ENCODE measurements at regions not wholly inside any gene's neighbourhood (a gene's known extent, or its start where the extent isn't known, plus 50 kb on each side); places are given as distances from the start of the nearest gene placed in this dataset.

DNA sequence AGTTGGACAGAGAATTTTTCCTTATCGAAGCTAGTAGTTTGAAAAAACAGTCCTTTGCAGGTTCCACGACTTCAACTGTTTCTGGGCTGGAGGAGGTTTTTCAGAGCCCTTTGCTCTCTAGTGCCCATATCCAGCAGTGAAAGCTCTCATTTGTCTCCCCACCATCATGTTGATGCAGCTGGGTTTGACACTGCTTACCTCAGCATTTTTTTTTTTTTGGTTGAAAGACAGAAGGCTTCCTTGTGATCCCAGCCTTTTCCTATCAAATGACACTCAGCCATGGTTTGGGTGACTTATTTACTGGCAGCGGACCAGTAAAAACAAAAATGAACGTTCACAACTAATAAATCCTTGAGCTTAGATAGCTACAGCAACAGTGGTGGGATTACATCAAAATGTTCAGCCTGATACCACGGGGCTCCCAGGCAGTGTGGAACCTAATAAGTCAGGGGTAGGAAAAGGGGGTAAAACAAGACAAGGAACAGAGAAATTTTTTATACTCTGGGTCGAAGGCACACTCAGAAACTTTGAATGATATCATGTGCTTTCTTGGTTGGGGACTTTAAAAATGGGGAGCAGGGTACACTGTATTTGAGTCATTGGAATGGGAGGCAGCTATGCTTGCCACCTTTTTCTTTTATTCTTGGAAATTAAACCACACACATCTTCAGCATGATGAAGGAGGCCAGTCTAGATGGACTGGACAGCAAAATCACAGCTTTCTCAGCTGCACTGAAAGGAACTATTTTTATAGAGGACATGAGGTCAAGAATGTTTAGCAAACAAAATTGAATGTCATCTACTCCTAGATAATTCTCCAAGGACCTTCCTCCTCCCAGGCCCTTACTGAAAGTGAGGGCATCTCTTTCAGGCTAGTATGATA lies 308.9 kb upstream of the MPDZ start:
- DNase-seq: peak; percentile 58

DNA sequence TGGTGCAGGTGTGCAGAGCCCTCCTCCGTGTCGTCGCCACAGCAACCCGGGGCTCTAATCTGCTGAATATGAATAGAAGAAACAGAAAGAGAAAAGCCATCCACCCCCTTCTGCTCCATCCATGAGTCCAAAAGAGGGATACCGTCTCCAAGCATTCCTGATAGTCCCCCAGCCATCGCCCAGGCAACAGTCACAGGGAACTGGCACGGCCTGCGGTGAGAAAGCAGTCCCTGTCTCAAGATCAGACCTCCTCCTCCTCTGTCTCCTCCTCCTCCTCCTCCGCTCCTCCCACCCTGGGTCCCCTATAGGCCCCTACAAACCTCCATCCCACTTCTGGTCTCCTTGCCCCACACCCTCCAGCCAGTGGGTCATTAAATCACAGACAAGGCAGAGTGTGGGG lies 308.1 kb upstream of the MPDZ start:
- DNase-seq: no peak

DNA sequence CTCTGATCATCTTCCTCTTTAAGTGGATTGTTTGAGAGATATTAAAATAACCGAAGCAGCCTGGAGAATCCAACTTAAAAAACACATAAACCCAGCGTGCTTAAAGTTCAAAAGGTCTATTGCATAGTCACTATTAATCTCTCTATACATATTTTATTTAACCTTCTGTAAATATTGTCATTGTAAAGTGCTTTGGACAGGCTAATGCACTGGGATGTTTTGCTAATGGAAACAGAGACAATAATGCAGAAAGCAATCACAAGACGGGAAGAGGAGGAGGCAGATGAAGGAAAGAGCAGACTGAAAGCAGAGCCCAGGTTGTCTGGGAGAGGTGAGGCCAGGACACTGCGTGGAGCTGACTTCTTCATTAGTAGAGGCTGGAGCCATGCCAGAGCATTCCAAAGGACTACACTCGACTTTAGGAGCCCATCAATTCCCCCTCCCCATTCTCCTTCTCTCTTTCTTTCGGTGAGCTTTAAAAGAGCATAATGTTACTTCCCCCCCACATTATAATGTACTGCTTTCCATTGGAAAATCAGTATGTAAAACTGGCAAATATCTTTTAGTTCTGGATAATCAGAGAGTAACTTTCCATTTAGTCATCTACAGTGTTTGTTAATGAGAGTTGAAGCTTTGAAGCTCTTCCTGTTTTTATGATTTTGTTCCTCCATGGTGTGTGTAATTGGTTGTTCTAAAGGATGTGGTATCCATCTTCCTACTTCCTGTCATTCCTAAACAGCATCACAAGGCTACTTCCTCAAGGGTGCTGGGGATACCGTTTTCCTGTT lies 307.3 kb upstream of the MPDZ start:
- DNase-seq: no peak

DNA sequence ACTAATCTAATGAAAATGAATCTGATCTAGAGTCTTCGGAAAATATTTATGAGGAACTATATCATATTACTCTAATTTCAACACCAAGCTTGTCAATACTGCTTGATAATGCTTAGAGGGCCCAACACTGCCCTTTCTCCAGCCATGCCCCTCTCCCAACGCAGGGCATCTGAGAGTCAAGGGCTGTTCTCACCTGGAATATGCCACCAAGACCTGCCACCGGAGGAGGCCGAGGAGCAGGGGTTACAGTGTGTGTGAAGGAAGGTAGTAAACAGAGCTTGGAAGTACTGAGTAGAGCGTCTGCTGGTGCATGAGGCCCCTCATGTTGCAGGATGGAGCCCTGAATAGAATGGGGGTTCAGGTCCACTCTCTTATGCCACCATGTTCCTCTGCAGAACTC lies 301.3 kb upstream of the MPDZ start:
- DNase-seq: no peak

DNA sequence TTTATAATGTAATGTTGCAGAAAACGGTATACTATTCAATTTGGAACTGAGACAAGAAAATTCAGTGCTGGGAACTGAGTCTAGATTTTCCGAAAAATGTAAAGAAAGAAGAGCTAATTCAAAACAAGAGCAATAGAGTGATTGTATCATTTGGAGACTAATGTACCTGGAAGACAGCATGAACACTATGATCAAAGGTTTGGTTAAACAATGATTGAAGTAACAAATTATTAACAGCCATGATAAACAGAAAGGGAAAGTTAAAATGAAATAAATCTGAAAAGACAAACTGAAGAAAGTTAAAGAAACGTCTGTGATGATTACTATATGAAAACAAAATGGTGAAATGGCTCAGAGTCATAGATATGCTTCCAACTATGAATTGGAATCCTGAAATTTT lies 300.6 kb upstream of the MPDZ start:
- DNase-seq: no peak

DNA sequence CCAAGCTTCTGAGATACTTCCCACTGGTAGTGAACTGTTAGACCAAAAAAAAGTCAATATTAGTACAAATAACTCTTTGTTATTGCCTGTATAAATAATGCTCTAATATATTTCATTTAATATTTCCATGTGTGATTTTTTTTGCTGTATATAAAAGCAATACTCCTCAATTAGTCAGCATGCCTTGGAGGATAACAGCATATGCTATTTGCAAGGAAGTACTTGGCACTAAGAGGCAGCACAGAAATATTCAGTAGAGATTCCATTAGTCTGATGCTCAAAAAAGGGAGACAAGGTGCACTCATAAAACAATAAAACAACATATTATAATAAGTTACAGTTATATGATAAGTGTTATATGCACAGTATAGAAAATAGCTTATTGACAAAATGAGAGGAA lies 296.6 kb upstream of the MPDZ start:
- DNase-seq: no peak

DNA sequence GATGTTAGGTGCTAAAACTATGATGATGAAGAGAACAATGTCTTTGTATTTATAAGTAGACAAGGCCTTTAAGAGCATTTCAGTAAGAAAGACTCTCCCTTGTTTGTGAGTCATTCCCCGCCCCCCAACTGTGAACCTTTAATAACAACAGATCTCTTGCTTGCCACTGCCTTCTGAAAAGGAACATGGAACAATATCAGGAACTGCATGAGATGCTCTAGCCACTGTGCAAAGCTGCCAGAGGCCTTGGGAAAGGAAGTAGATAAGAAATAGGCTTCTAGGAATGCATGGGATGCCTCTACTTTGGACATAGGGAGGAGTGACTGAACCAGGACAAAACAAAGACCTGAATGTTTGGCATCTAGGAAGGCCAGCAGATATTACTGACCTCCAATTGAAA lies 296.1 kb upstream of the MPDZ start:
- no peak for DNase-seq

DNA sequence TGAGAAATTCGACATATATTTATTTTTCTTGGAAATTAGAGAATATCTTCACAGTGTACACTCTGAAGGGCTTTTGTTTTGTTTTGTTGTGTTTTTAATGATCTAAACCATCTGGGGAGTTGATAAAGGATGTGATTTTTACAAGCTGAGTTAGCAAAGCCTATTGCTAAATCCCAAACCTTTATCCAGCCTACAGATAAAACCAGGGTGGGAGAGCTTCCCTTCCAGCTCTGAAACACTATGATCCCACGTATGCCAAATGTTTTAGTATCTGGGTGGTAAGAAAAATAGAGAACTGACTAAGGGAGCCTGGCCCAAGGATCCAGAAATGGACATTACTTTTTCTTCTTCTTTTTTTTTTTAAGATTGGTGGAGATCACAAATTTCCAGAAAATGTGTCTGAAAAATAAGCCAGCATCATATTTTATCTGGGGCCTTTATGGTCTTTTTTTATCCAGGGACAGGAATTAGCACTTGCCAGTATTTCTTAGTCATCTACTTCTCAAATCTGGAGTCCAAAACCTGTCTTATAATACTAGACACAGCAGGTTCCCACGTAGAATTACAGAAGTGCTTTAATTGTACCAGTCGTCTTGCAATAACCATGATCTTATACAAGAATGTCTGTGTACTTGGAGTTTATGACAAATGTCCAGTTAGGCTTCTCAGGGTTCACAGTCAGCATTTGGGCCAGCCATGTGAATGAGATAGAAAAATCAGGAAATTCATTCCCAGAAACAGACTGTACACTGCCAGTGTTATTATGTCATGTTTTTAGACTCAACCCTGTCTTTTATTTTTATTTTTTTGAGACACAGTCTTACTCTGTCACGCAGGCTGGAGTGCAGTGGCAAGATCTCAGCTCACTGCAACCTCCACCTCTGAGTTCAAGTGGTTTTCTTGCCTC lies 290.8 kb upstream of the MPDZ start:
- DNase-seq: peak; percentile 2

DNA sequence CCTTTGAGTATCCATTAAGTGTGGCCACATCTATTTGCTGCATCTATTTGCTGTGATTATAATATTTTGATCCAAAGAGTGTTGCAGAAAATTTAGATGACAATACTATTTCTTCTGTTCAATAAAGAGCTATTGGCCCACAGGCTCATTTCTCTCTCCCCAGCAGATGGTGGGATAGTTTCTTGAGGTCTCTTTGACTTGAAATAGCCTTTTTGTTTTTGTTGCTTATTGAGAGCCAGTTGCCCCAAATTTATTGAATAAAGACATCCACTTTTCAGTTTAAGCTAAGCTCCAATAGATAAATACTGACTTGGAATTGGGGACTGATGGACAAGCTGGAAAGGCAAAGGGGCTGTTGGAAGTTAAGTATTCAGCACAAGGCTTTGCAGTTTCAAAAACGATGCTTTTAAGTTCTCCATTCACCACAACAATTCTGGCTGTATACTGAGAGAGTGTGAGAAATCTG lies 290.1 kb upstream of the MPDZ start:
- DNase-seq: peak; percentile 34

DNA sequence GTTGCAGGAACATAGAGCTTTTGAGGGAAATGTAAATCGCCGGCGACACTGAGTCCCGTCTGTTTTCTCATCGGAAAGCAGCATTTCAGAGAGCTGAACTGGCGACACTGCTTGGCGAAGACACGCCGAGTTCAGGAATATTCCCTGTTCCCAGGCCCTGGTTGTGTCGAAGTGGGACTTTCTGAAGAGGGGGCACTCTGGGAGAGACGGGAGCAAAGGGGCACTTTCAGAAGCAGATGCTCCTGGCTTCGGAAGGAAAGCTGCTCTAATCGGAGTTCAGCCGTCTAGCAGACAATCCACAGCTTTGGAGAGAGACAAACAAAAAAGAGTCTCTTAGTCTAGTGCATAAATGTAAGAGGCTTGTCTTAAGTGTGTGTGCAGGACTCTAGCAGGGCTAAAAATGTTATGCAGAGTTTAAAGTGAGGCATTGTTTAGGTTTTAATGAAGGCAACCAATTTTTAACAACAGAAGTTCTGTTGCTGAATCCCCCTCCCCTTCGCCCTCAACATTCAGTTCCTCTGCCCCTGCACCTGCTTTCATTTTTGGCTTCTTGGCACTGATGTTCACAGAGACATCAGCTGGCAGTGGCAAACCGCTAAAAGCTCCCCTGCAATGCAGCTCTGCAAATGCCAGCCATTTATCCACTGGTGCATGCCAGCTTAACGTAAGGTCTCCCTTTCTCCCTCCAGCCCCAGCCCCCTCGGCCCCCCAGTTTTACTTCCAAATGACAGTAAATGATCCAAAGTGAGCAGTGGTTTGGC lies 289.5 kb upstream of the MPDZ start:
- DNase-seq: peak; percentile 72

DNA sequence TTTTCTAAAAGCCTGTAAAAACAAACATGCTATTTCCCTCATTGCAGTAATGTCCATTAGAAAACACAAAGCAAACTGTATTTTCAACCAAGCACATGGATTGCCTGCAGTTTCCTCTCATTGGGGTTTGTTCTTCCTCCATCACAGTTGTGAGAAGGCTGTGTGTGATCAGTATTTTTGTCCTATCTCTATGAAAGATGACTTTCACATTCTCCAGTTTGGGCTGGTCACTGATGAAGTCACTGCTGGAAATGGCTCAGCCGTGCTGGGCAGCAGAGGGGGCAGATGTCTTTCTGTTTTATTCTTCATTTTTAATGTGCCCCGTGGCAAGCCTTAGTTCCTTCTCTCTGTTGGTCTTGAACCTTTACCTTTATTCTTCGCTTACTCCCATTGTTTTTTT lies 288.9 kb upstream of the MPDZ start:
- DNase-seq: no peak

DNA sequence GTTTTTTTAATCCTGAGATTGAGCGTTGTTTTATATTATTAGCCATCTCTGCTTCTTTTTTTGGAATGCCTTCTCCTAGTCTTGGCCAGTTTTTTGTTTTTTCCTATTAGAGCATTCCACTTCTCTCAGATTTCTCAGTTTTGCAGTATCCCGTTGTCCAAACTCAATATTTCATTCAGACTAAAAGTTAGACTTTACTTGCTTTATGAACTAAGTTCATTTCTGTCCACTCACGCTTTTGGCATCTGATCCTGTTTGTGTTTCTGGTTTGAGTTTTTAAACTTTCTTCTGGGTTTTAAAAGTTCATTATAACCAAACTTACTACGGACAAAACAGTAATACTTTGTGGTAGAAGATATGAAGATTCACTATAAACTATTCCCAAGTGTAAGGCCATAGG lies 288.3 kb upstream of the MPDZ start:
- peak; percentile 8 for DNase-seq

DNA sequence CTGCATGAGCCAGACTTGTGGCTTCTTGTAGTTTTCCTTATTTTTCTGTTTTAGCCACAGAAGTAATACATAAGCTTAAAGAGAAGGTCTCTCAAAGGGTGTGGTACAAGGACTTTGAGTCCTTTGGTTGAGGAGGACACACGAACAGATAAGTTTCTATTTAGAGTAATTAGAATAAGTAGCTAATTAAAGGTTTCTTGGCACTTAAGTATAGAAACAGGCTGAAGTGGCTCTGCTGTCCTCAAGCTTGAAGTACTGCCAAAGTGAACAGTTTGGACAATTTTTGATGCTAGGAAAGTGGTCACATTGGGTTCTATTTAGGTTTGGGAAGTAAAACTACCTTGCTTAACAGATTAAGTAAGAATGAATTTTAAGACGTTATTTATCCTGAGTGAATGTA lies 278.3 kb upstream of the MPDZ start:
- no peak for DNase-seq

DNA sequence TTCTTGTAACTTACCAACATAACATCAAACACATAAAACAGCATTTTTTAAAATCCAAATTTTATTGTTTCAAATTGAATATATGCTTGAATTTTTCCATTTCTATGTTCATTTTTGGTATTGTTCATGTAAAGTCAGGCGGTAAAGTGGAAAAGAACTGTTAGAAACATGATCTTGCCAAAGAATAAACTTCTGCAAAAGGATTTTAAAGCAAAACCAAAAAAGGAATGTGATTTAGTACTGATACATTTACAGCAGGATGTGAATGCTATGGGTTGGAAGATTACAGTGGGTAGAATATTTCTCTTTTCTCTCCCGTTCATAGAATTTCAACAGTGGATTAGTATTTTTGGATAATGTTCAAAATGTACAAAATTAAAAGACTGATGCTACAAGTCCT lies 277.2 kb upstream of the MPDZ start:
- no peak for DNase-seq

DNA sequence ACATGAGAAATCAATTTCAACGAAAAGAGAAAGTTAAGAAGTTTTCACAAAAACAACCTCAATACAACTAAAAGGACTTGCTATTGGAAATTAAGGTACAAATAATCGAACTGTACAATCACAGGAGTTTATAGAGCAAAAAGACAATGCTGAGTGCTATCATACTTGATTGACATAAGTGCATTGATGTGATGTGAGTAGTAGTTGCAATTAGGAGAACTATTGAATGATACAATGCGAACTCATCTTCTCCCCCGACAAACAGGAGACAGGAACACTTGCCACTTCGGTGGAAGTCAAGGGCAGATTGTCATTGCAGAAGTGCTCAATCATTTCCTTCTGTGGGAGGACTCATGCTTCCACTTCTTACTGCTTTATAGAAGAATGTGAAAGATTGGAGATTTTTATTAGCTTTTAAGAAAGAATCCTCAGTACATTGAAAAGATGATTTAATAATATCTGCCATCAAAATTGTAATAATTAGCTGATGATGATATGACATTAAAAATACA lies 276.6 kb upstream of the MPDZ start:
- DNase-seq: peak; percentile 11

DNA sequence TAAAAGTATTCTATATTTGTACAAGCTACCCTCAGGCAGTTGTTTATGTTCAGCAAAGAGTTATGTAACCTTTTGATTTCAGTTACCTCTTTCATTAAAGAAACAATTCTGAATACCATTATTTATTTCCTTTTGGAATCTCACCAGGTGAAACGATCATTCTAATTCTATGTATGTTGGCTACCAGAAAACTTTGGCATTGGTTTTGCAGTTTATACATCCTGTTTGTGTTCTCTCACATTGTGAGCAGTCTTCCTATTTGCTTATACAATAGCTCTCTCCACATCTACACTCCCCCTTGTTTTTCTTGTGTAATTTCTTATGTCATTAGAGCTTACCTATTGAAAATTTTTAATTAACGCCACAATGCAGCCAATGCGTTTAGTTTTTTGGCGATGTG lies 276.0 kb upstream of the MPDZ start:
- no peak for DNase-seq

DNA sequence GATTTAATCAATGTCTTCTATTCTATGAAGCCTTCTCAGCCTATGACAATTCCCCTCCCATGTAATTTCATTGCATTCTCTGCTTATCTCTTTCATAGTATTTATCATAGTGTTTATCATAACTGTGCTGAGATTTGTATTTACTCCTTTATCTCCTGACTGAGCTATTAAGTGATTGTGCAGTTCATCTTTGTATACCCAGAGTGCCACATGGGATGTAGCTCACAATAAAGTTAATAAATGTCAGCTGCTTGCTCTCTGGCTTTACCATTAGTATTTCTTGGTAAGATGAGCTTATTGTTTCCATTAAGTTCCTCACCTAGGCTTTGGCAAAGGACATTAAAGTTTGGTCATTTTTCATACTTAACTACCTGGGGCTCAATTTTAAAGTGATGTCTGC lies 275.1 kb upstream of the MPDZ start:
- DNase-seq: no peak

DNA sequence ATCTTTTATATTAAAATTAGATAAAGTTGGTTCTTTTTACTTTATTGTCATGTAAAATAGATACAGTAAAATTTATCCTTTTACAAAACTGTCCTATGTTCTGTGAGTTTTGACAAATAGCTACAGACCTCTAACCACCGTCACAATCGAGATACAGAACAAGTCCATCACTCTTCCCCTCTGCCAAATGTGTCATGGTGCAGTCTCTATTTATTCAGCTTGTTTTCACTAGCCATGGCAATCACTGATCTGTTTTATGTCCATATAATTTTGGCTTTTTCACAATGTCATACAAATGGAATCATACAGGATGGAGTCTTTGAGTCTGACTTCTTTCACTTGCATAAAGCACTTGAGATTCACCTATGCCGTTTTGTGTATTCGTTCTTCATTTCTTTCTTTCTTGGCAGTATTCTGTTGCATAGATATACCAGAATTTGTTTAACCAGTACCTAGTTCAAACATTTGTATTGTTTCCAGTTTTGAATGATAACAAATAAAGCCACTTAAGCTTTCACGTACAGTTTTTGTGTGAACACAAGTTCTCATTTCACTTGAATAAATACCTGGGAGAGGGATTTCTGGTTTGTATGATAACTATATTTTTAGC lies 273.2 kb upstream of the MPDZ start:
- no peak for DNase-seq

DNA sequence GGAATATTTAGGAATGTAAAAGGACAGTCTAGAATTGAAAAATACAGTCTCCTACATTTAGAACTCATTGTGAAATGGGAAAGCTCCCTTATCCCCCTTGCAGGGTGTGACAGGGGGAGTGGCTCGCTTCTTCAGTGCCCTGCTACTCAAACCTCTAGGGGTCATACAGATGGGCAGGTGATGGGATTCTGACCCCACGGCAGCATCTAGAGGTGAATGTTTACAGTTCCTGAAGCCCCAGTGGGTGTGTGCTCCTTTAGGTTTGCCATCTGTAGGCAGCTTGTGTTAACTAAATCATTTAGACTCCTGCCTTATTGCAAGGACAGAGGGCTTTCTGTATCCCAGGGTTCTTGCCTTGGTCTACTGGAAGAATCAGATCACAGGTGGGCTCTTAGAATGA lies 271.0 kb upstream of the MPDZ start:
- no peak for DNase-seq

DNA sequence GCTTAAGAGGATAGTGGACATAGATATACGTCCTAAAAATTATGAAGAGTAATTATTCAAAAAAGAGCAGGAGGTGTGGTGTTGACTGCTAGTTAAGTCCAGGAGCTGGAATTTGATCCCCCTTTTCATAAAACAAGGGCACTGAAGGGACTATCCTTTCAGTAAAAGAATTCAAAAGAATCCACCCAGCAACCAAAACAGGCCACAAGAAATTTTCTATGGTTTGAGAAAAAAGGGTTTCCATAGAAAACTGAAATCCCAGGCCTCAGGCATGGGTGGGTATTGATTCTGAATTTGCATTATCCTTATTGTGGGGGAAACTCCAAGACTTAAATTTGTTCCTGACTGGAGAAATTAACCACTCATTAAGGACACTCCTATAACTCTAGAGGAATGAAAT lies 269.0 kb upstream of the MPDZ start:
- no peak for DNase-seq

DNA sequence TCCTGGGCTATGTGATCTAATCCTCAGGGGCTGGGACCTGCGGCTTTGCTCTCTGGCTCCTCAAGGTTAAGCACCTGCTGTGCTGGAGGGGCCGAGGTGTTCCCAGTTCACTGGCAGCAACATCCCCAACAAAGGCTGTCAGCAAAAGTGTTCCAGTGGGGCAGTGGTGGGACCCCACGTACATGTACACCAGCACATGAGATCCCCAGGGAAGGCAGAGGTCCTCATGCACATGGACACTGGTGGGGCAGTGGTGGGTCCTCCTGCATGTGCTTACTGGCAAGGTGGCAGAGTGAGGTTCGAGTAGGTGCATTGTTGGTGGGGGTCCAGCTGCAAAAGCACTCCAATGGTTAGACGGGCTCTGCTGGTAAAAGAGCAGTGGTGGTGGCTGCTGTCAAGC lies 255.6 kb upstream of the MPDZ start:
- no peak for DNase-seq

DNA sequence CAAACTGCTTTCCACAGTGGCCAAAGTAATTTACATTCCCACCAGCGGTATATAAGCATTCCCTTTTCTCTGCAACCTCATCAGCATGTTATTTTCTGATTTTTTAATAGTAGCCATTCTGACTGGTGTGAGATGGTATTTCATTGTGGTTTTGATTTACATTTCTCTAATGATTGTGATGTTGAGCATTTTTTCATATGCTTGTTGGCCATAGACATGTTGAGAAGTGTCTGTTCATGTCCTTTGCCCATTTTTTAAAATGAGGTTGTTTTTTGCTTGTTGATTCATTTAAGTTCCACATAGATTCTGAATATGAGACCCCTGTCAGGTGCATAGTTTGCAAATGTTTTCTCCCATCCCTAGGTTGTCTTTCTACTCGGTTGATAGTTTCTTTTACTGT lies 254.5 kb upstream of the MPDZ start:
- DNase-seq: no peak
